ENCODE measurements at regions not wholly inside any gene's neighbourhood (a gene's known extent, or its start where the extent isn't known, plus 50 kb on each side); places are given as distances from the start of the nearest gene placed in this dataset.

GRCh38 chr2:120561379-120562035 is 174.2 kb upstream of the GLI2 start:
- TF ChIP-seq CTCF (IDR thresholded peaks at IDR 0.05), result no peak

GRCh38 chr2:120562218-120563005 is 173.3 kb upstream of the GLI2 start:
- no peak for TF ChIP-seq CTCF (IDR thresholded peaks at IDR 0.05)

- TF ChIP-seq CTCF (IDR thresholded peaks at IDR 0.05), result no peak
Observed at GRCh38 chr2:120563616-120564015, 172.1 kb upstream of the GLI2 start.

- no peak for TF ChIP-seq CTCF (IDR thresholded peaks at IDR 0.05)
Observed at GRCh38 chr2:120564213-120565094, 171.2 kb upstream of the GLI2 start.

- TF ChIP-seq CTCF (IDR thresholded peaks at IDR 0.05), result no peak
Observed at GRCh38 chr2:120565095-120565460, 170.6 kb upstream of the GLI2 start.

GRCh38 chr2:120565929-120566328 is 169.7 kb upstream of the GLI2 start:
- no peak for TF ChIP-seq CTCF (IDR thresholded peaks at IDR 0.05)

GRCh38 chr2:120566331-120567035 is 169.2 kb upstream of the GLI2 start:
- no peak for TF ChIP-seq CTCF (IDR thresholded peaks at IDR 0.05)
